ENCODE measurements at regions not wholly inside any gene's neighbourhood (a gene's known extent, or its start where the extent isn't known, plus 50 kb on each side); places are given as distances from the start of the nearest gene placed in this dataset.

DNA sequence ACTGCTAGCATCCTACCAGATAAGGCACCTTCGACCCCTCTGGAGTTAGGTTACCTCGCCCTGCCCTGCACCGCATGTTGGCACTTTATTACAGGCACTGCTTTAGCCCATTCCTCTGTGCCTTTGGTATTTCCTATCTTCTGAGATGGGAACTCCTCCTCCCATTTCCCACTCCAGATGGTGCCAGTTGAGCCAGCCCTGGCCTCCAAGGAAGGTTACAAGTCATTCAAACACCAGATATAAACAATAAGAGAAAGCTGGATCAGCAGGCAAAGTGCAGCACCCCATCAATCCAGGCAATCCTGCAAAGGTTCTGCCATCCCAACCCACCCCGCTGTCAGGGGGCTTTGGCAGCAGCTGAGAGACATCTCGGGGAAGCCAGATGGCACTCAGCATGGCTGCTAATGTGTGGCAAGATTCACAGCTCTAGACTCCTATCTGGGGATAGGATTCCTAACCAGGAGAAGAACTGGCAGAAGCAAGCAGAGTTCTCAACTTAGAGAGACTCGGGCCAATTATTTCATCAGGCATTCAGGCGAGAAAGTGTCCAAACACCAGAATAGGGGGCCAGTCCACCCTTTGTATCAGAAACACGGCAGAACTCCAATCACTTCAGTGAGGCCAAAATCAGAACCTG lies 113.0 kb downstream of the COPRS start:
- H3K27ac ChIP-seq: peak overlapping the region in 1 of 2 donors; percentile 42
- TF ChIP-seq, protein P1, sequence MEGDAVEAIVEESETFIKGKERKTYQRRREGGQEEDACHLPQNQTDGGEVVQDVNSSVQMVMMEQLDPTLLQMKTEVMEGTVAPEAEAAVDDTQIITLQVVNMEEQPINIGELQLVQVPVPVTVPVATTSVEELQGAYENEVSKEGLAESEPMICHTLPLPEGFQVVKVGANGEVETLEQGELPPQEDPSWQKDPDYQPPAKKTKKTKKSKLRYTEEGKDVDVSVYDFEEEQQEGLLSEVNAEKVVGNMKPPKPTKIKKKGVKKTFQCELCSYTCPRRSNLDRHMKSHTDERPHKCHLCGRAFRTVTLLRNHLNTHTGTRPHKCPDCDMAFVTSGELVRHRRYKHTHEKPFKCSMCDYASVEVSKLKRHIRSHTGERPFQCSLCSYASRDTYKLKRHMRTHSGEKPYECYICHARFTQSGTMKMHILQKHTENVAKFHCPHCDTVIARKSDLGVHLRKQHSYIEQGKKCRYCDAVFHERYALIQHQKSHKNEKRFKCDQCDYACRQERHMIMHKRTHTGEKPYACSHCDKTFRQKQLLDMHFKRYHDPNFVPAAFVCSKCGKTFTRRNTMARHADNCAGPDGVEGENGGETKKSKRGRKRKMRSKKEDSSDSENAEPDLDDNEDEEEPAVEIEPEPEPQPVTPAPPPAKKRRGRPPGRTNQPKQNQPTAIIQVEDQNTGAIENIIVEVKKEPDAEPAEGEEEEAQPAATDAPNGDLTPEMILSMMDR (IDR thresholded peaks at IDR 0.05): no peak
- no peak for DNase-seq (ENCODE audit: low spot score)
- H3K4me3 ChIP-seq: no peak overlapping the region

DNA sequence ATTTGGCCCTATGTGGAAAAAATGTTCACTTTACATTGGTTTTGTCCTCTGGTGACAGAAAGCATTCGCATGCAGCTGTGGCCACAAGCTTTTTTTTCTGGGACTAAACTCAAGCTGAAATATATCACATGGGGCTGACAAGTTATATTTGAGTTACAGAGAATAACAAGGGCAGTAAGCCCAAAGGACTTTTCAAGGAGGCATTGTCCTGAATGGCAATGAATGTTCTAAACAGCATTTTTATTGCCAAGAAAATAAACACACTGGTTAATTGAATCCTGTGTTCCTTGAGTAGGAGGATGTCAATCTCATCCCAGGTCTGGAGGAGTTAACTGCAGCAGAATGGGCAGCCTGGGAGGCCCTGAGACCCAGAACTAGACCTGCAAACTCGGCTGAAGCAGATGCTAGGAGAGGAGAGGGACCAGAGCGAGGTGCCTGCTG lies 114.5 kb downstream of the COPRS start:
- TF ChIP-seq, protein P1 (IDR thresholded peaks at IDR 0.05): no peak
- Histone ChIP-seq H3K4me3 (no peak overlapping the region), H3K27ac (peak overlapping the region; percentile 34 to 42)
- DNase-seq (ENCODE audit: low spot score): no peak

DNA sequence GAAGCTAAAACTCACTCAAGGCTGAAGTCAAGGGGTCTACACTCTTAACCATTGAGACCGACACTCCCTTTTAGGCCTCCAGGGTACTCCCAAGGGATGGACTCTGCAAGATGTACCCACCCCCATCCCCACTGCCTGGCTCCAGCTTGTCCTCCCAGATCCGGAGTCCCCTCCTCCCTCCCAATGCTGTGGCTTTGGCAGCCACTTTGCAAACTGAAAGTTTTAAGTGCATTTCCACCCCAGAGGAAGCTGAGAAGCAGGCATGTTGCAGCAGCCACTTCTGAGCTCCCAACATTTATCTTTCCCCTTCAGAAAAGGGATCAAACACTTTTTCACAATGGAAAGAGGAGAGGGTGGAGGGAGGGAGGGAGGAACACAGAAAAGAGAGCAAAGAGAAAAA lies 115.2 kb downstream of the COPRS start:
- TF ChIP-seq, protein P1 (IDR thresholded peaks at IDR 0.05): no peak
- no peak for DNase-seq (ENCODE audit: low spot score)
- Histone ChIP-seq H3K4me3 (peak overlapping the region; percentile 17), H3K27ac (peak overlapping the region; percentile 34 to 42)

DNA sequence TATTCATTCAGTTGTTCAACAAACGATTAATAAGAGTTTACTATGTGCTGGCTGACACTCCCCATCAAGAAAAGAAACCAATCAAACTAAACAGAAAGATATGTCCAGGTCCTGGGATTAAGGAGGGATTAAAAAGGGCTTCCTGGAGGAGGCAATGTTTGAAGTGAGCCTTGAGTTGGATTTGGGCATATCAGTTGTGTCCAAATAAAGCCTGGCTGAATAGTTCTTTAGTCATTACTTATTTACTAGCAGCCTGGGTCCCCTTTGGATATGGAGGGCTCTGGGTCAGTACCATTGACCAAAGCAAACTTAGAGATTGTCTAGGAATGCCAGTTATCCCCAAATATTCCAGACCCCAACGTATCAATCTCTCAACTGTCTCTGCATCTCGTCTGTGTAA lies 117.7 kb downstream of the COPRS start:
- DNase-seq (ENCODE audit: low spot score): no peak
- Histone ChIP-seq H3K4me3 (no peak overlapping the region), H3K27ac (peak overlapping the region; percentile 63 to 75)
- TF ChIP-seq, protein P1 (IDR thresholded peaks at IDR 0.05): no peak

DNA sequence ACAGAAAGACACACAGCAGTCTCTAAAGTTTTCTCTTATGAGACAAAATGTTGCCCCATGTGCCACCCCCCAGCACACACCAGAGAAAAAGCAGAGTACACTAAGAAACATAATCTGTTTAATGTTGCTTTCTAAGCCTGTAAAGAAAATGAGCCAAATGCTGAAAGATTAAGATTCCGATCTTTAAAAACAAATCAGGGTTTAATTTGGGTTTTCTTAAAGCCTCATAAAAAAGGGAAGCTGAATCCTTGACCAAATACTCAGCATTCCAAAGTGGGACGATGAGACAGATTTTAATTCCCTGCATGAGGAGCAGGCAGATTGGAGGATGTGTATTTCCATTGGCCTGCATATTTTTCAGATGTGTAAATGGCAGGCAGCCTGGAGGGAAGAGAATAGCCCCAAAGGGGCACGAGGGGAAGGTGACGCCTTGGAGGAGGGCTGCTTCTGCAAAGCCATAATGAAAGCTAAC lies 118.4 kb downstream of the COPRS start:
- Histone ChIP-seq H3K4me3 (no peak overlapping the region), H3K27ac (peak overlapping the region; percentile 63 to 75)
- TF ChIP-seq, protein P1 (IDR thresholded peaks at IDR 0.05): no peak
- no peak for DNase-seq (ENCODE audit: low spot score)

DNA sequence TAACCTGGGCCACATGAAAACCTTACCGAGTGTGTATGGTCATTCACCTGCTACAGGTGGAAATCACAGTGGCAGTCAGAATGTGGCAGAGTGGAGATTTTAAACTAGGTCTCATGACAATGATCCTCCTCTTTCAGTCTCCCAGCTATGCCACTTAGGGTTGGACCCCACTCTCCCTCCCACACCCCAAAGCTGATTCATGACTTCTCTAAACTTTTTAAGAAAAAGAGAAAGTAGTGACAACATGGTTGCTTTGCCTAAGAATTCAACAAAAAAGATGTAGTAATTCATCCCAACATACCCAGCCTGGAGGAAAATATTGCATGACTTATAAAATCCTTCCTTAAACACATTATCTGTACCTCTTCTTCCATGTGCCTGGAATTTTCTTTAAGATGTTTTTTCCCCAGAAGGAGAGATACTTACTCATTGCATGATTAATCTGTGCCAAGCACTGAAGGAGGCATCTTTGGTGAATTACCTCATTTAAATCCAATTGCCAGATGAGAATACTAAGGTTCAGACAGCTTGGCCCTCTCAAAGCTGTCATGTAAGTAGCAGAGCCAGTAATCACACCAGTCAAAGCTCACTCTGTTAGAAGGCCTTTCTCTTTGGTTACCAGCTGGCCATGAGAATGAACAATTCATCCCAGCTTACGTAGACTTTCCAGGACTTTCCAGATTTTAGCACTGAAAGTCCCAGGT lies 119.9 kb downstream of the COPRS start:
- TF ChIP-seq, protein P1 (IDR thresholded peaks at IDR 0.05): no peak
- Histone ChIP-seq H3K27ac (peak overlapping the region; percentile 51 to 63), H3K4me3 (no peak overlapping the region)
- no peak for DNase-seq (ENCODE audit: low spot score)

DNA sequence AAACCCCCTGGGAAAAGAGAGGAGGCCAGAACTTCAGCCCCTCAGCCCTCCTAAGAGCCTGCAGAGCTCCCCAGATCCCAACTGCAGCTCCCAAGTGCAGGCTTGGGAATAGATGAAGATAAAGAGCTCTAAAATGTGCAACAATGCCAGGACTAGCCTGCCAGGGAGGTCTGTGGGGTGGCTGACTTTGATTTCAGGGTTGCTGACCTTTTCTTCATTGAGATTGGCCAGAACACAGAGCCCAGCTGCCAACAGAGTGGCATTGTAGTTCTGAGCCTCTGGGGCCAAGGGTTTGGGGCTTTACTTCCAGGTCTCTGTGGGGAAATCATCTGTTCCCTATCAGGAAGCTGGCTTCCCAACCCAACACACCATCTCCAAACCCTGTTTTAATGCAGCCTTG lies 120.6 kb downstream of the COPRS start:
- TF ChIP-seq, protein P1 (IDR thresholded peaks at IDR 0.05): no peak
- Histone ChIP-seq H3K27ac (peak overlapping the region; percentile 1 to 51), H3K4me3 (no peak overlapping the region)
- DNase-seq (ENCODE audit: low spot score): no peak
